NCI-H2081 treated with DMSO at 0.1 percent for 48 hours (cell line): ENCODE measurements at regions not wholly inside any gene's neighbourhood (a gene's known extent, or its start where the extent isn't known, plus 50 kb on each side); places are given as distances from the start of the nearest gene placed in this dataset.

Source experiments
- DNase-seq: peaks from one replicate; lab custom pipeline; 2025; lab: John Stamatoyannopoulos, UW

GRCh38 chr1:70891051-70891843 is 156.4 kb downstream of the PTGER3 start:
- DNase-seq, result no peak

GRCh38 chr1:70892140-70892539 is 155.5 kb downstream of the PTGER3 start:
- no peak for DNase-seq

- DNase-seq, result no peak
Observed at GRCh38 chr1:70892930-70893329, 154.7 kb downstream of the PTGER3 start.

- no peak for DNase-seq
Observed at GRCh38 chr1:70893381-70893780, 154.2 kb downstream of the PTGER3 start.

- DNase-seq, result no peak
Observed at GRCh38 chr1:70895531-70895930, 152.1 kb downstream of the PTGER3 start.

- no peak for DNase-seq
Observed at GRCh38 chr1:70896224-70896623, 151.4 kb downstream of the PTGER3 start.

- no peak for DNase-seq
Observed at GRCh38 chr1:70897273-70897672, 150.3 kb downstream of the PTGER3 start.

GRCh38 chr1:70899735-70900134 is 147.9 kb downstream of the PTGER3 start:
- no peak for DNase-seq

GRCh38 chr1:70902211-70902610 is 145.4 kb downstream of the PTGER3 start:
- DNase-seq, result no peak

GRCh38 chr1:70906800-70907199 is 140.8 kb downstream of the PTGER3 start:
- DNase-seq, result no peak

- DNase-seq, result no peak
Observed at GRCh38 chr1:70907563-70908310, 139.9 kb downstream of the PTGER3 start.

- no peak for DNase-seq
Observed at GRCh38 chr1:70909262-70909822, 138.3 kb downstream of the PTGER3 start.

- DNase-seq, result no peak
Observed at GRCh38 chr1:70910013-70910412, 137.6 kb downstream of the PTGER3 start.

- no peak for DNase-seq
Observed at GRCh38 chr1:70911861-70912260, 135.8 kb downstream of the PTGER3 start.

- DNase-seq, result no peak
Observed at GRCh38 chr1:70914224-70914623, 133.4 kb downstream of the PTGER3 start.

- DNase-seq, result no peak
Observed at GRCh38 chr1:70915258-70916033, 132.2 kb downstream of the PTGER3 start.

- no peak for DNase-seq
Observed at GRCh38 chr1:70916034-70916427, 131.6 kb downstream of the PTGER3 start.

GRCh38 chr1:70919706-70920323 is 127.8 kb downstream of the PTGER3 start:
- no peak for DNase-seq
